ENCODE measurements at regions not wholly inside any gene's neighbourhood (a gene's known extent, or its start where the extent isn't known, plus 50 kb on each side); places are given as distances from the start of the nearest gene placed in this dataset.

DNA sequence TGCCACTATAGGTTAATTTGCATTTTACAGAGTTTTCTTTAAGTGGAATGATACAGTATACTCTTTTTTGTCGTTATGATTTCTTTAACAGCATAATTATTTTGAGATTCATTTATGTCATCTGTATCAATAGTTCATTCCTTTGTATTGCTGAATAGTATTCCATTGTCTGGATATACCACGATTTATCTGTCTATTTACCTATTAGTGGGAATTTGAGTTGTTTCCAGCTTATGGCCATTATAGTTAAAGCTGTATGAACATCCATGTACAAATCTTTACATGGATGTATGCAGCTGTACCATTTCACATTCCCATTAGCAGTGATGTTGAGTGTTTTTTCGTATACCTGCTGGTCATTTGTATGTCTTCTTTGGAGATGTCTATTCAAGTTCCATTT, 163.9 kb downstream of the ETNK1 start:
- POLR2A ChIA-PET, result no interaction called here
- Mint-ChIP-seq H3K9me3 (peaks cover 20% of the 10 kb centered on the region), H3K27me3 (ENCODE audit: low read depth) (no peaks in the 10 kb centered on the region), H3K36me3 (peaks cover 5% of the 10 kb centered on the region), H3K4me3 (no peak overlapping the region), H3K4me1 (peaks cover 4% of the 10 kb centered on the region), H3K27ac (no peak overlapping the region)
- CTCF ChIA-PET, result no interaction called here
- no peak for ATAC-seq
- no peak for DNase-seq (ENCODE audit: low spot score)
- TF ChIP-seq MLX (CRISPR knock-in tag; IDR thresholded peaks at IDR 0.05) (no peak), MAX (CRISPR knock-in tag; IDR thresholded peaks at IDR 0.05) (no peak), ARID4B (CRISPR knock-in tag; IDR thresholded peaks at IDR 0.05; ENCODE audit: borderline replicate concordance) (no peak), ATF6 (CRISPR knock-in tag; IDR thresholded peaks at IDR 0.05) (no peak), CREB1 (CRISPR knock-in tag; IDR thresholded peaks at IDR 0.05) (no peak), KAT7 (CRISPR knock-in tag; IDR thresholded peaks at IDR 0.05; ENCODE audit: borderline replicate concordance) (no peak), NFYB (CRISPR knock-in tag; conservative IDR thresholded peaks at IDR 0.05; ENCODE audit: low read depth) (no peak), SMAD4 (CRISPR knock-in tag; IDR thresholded peaks at IDR 0.05) (no peak), ZNF138 (CRISPR knock-in tag; conservative IDR thresholded peaks at IDR 0.05) (no peak), GABPB1 (CRISPR knock-in tag; IDR thresholded peaks at IDR 0.05) (no peak), GTF2I (CRISPR knock-in tag; conservative IDR thresholded peaks at IDR 0.05) (no peak)
- TF ChIP-seq, protein P1, sequence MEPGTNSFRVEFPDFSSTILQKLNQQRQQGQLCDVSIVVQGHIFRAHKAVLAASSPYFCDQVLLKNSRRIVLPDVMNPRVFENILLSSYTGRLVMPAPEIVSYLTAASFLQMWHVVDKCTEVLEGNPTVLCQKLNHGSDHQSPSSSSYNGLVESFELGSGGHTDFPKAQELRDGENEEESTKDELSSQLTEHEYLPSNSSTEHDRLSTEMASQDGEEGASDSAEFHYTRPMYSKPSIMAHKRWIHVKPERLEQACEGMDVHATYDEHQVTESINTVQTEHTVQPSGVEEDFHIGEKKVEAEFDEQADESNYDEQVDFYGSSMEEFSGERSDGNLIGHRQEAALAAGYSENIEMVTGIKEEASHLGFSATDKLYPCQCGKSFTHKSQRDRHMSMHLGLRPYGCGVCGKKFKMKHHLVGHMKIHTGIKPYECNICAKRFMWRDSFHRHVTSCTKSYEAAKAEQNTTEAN (CRISPR knock-in tag; IDR thresholded peaks at IDR 0.05), result no peak
- TF ChIP-seq, protein P2, sequence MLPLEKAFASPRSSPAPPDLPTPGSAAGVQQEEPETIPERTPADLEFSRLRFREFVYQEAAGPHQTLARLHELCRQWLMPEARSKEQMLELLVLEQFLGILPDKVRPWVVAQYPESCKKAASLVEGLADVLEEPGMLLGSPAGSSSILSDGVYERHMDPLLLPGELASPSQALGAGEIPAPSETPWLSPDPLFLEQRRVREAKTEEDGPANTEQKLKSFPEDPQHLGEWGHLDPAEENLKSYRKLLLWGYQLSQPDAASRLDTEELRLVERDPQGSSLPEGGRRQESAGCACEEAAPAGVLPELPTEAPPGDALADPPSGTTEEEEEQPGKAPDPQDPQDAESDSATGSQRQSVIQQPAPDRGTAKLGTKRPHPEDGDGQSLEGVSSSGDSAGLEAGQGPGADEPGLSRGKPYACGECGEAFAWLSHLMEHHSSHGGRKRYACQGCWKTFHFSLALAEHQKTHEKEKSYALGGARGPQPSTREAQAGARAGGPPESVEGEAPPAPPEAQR (CRISPR knock-in tag; IDR thresholded peaks at IDR 0.05), result no peak
- TF ChIP-seq, protein P3, sequence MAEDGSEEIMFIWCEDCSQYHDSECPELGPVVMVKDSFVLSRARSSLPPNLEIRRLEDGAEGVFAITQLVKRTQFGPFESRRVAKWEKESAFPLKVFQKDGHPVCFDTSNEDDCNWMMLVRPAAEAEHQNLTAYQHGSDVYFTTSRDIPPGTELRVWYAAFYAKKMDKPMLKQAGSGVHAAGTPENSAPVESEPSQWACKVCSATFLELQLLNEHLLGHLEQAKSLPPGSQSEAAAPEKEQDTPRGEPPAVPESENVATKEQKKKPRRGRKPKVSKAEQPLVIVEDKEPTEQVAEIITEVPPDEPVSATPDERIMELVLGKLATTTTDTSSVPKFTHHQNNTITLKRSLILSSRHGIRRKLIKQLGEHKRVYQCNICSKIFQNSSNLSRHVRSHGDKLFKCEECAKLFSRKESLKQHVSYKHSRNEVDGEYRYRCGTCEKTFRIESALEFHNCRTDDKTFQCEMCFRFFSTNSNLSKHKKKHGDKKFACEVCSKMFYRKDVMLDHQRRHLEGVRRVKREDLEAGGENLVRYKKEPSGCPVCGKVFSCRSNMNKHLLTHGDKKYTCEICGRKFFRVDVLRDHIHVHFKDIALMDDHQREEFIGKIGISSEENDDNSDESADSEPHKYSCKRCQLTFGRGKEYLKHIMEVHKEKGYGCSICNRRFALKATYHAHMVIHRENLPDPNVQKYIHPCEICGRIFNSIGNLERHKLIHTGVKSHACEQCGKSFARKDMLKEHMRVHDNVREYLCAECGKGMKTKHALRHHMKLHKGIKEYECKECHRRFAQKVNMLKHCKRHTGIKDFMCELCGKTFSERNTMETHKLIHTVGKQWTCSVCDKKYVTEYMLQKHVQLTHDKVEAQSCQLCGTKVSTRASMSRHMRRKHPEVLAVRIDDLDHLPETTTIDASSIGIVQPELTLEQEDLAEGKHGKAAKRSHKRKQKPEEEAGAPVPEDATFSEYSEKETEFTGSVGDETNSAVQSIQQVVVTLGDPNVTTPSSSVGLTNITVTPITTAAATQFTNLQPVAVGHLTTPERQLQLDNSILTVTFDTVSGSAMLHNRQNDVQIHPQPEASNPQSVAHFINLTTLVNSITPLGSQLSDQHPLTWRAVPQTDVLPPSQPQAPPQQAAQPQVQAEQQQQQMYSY (CRISPR knock-in tag; IDR thresholded peaks at IDR 0.05), result no peak
- TF ChIP-seq, protein P4, sequence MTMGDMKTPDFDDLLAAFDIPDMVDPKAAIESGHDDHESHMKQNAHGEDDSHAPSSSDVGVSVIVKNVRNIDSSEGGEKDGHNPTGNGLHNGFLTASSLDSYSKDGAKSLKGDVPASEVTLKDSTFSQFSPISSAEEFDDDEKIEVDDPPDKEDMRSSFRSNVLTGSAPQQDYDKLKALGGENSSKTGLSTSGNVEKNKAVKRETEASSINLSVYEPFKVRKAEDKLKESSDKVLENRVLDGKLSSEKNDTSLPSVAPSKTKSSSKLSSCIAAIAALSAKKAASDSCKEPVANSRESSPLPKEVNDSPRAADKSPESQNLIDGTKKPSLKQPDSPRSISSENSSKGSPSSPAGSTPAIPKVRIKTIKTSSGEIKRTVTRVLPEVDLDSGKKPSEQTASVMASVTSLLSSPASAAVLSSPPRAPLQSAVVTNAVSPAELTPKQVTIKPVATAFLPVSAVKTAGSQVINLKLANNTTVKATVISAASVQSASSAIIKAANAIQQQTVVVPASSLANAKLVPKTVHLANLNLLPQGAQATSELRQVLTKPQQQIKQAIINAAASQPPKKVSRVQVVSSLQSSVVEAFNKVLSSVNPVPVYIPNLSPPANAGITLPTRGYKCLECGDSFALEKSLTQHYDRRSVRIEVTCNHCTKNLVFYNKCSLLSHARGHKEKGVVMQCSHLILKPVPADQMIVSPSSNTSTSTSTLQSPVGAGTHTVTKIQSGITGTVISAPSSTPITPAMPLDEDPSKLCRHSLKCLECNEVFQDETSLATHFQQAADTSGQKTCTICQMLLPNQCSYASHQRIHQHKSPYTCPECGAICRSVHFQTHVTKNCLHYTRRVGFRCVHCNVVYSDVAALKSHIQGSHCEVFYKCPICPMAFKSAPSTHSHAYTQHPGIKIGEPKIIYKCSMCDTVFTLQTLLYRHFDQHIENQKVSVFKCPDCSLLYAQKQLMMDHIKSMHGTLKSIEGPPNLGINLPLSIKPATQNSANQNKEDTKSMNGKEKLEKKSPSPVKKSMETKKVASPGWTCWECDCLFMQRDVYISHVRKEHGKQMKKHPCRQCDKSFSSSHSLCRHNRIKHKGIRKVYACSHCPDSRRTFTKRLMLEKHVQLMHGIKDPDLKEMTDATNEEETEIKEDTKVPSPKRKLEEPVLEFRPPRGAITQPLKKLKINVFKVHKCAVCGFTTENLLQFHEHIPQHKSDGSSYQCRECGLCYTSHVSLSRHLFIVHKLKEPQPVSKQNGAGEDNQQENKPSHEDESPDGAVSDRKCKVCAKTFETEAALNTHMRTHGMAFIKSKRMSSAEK (CRISPR knock-in tag; IDR thresholded peaks at IDR 0.05; ENCODE audit: borderline replicate concordance), result no peak
